ENCODE measurements at regions not wholly inside any gene's neighbourhood (a gene's known extent, or its start where the extent isn't known, plus 50 kb on each side); places are given as distances from the start of the nearest gene placed in this dataset.

GRCh38 chr3:72313308-72313707, 528.4 kb upstream of the PROK2 start:
- DNase-seq = no peak

GRCh38 chr3:72312339-72312738, 527.4 kb upstream of the PROK2 start:
- no peak for DNase-seq

- no peak for DNase-seq
Observed at GRCh38 chr3:72311425-72311824, 526.5 kb upstream of the PROK2 start.

- no peak for DNase-seq
Observed at GRCh38 chr3:72310419-72311380, 525.8 kb upstream of the PROK2 start.

GRCh38 chr3:72309661-72310418, 524.9 kb upstream of the PROK2 start:
- DNase-seq = no peak

GRCh38 chr3:72308641-72309040, 523.7 kb upstream of the PROK2 start:
- DNase-seq = no peak

- no peak for DNase-seq
Observed at GRCh38 chr3:72307438-72308115, 522.6 kb upstream of the PROK2 start.

- no peak for DNase-seq
Observed at GRCh38 chr3:72306800-72307341, 521.9 kb upstream of the PROK2 start.

GRCh38 chr3:72303926-72304325, 519.0 kb upstream of the PROK2 start:
- no peak for DNase-seq

GRCh38 chr3:72301779-72302178, 516.8 kb upstream of the PROK2 start:
- DNase-seq = no peak

- no peak for DNase-seq
Observed at GRCh38 chr3:72300621-72301020, 515.7 kb upstream of the PROK2 start.

GRCh38 chr3:72299823-72300222, 514.9 kb upstream of the PROK2 start:
- no peak for DNase-seq

- DNase-seq = no peak
Observed at GRCh38 chr3:72299321-72299802, 514.4 kb upstream of the PROK2 start.

GRCh38 chr3:72298201-72299152, 513.5 kb upstream of the PROK2 start:
- DNase-seq = no peak

- no peak for DNase-seq
Observed at GRCh38 chr3:72297481-72297880, 512.5 kb upstream of the PROK2 start.

- DNase-seq = no peak
Observed at GRCh38 chr3:72296477-72297111, 511.6 kb upstream of the PROK2 start.

- no peak for DNase-seq
Observed at GRCh38 chr3:72295962-72296450, 511.1 kb upstream of the PROK2 start.

- DNase-seq = no peak
Observed at GRCh38 chr3:72295276-72295961, 510.5 kb upstream of the PROK2 start.

GRCh38 chr3:72290859-72291638, 506.1 kb upstream of the PROK2 start:
- no peak for DNase-seq

- no peak for DNase-seq
Observed at GRCh38 chr3:72289692-72290071, 504.7 kb upstream of the PROK2 start.

All from 8988T (cell line).